AG04450 (cell line): ENCODE measurements at regions not wholly inside any gene's neighbourhood (a gene's known extent, or its start where the extent isn't known, plus 50 kb on each side); places are given as distances from the start of the nearest gene placed in this dataset.

Experiments used
- CTCF ChIA-PET: fragments of 300-600, 350-600 bp; formaldehyde crosslinking; extraction: SDS; loops from one replicate; lab custom pipeline; 2022; ENCODE audit warnings: antibody characterized with exemption, inconsistent platforms; lab: Charles Lee
- POLR2A ChIA-PET: fragments of 350-600 bp; formaldehyde crosslinking; extraction: SDS; loops from one replicate; lab custom pipeline; 2021; ENCODE audit warnings: antibody characterized with exemption, inconsistent platforms; lab: Yijun Ruan, JAX
- DNase-seq: peaks from one replicate; pipeline ENCODE4 v3.0.0-alpha.2; 2011; ENCODE audit warnings: low read depth, low spot score
- H3K27ac ChIP-seq: one replicate; pipeline ENCODE4 v1.5.1; 2012; ENCODE audit warnings: low read depth, low read length, control low read depth
- H3K27me3 ChIP-seq: one replicate; pipeline ENCODE4 v1.6.0; 2012; ENCODE audit warnings: low read length; ENCODE audit not compliant: control insufficient read depth, insufficient read depth
- H3K4me3 ChIP-seq: 2 replicates; pipeline ENCODE4 v1.5.1; 2011; ENCODE audit warnings: mild to moderate bottlenecking, low read depth, low read length, control low read depth
- H3K9me3 ChIP-seq: 2 replicates; pipeline ENCODE4 v1.5.1; 2012; ENCODE audit warnings: low read length; ENCODE audit not compliant: control insufficient read depth, insufficient read depth
- TF ChIP-seq, protein P1 (sequence below): IDR thresholded peaks from 2 replicates; pipeline ENCODE4 v1.5.1; 2011; ENCODE audit warnings: low read depth, low read length, control low read depth, inconsistent platforms

DNA sequence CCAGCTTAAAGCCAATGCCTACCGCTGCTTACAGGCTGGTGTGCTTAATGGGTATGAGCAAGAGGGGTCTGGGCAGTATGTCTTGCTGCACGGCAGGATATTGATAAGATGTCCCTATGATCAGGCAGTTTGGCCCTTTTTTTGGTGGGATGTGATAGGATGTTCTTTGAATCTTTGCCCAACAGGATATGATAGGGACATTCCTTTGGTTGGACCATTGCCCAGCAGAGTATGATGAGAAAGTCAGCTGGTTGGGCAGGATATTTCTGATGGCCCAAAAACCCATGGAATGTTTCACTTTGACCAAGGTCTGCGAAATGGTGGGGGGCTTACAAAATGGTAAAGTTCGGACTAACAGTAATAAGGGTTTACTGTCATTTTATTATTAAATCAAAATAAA, 1060.6 kb downstream of the STIM2 start:
- H3K4me3 ChIP-seq = no peak overlapping the region
- H3K9me3 ChIP-seq = no peaks in the 10 kb centered on the region
- no peak for DNase-seq
- CTCF ChIA-PET = no interaction called here
- no peak overlapping the region for H3K27ac ChIP-seq
- POLR2A ChIA-PET = no interaction called here
- TF ChIP-seq, protein P1, sequence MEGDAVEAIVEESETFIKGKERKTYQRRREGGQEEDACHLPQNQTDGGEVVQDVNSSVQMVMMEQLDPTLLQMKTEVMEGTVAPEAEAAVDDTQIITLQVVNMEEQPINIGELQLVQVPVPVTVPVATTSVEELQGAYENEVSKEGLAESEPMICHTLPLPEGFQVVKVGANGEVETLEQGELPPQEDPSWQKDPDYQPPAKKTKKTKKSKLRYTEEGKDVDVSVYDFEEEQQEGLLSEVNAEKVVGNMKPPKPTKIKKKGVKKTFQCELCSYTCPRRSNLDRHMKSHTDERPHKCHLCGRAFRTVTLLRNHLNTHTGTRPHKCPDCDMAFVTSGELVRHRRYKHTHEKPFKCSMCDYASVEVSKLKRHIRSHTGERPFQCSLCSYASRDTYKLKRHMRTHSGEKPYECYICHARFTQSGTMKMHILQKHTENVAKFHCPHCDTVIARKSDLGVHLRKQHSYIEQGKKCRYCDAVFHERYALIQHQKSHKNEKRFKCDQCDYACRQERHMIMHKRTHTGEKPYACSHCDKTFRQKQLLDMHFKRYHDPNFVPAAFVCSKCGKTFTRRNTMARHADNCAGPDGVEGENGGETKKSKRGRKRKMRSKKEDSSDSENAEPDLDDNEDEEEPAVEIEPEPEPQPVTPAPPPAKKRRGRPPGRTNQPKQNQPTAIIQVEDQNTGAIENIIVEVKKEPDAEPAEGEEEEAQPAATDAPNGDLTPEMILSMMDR = no peak
- no peaks in the 10 kb centered on the region for H3K27me3 ChIP-seq

DNA sequence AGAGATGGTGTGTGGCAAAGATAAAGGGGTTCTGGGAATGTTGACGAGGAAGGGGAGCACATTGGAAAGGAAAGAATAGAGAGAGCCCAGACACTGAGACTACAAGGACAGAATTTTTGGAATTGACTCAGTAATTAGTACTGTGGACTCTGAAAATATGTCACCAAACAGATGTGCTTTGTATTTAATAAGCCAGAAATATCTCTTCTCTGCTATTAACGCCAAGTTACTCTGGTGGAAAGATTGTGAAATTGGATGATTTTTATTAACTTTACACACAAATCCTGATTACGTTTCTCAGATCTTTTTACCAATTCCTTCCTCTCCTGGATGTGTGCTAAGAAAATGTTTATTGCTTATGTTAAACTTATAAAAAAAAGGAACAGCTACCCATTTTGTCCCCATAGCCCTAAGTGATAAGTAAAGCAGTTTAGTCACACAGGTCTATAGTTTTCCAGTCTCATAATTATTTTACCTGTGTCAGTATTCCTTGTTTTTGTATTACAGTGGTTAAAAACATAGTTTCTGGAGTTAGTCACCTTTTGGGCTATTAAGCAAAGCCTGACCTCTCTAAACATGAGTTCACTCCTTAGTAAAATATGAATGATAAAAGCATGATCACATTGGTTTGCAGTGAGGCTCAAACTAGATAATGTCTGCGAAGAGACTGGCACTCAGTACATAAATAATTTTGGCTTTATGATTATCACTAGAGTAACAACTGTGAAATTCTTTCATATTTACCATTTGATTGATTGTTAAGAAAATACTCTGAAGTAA, 1068.3 kb downstream of the STIM2 start:
- TF ChIP-seq, protein P1 = no peak
- POLR2A ChIA-PET = no interaction called here
- H3K9me3 ChIP-seq = no peaks in the 10 kb centered on the region
- H3K27me3 ChIP-seq = no peaks in the 10 kb centered on the region
- DNase-seq = no peak
- H3K4me3 ChIP-seq = no peak overlapping the region
- CTCF ChIA-PET = no interaction called here
- H3K27ac ChIP-seq = no peak overlapping the region

DNA sequence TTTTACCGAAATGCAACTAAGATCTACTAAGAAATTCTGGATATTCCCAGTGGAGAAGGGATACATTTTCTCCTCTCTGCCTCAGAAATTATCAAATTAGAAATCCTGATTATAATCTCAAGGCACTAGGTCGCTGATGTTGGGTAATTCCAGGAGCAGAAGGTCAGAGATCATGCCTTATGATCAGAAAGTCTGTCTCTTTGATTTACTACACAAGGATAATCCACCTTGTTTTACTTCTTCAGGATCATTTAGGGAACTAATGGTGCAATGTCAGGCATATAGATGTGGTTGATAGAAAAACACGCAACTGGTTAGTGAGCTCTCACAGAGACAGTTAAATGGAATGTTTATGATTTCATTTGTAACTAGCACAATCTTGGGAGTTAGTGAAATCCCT, 1069.7 kb downstream of the STIM2 start:
- no peak for DNase-seq
- ChIA-PET CTCF (no interaction called here), POLR2A (no interaction called here)

DNA sequence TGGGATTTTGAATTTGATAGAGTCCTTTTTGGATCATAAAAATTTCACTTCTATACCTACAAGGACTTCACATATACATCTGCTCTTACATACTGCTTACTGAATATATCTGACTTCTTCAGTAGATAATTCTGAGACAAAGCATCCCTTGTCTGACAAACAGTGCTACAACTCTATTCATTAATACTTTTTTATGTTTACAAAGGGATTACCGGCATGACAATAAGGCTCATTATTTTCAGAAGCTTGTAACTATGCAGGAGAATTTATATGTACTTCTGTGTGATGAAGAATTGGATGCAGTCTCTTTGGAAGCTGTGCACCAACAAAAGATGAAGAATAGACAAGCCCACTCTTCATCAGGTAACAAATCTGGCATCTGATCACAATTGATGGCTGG, 1070.3 kb downstream of the STIM2 start:
- Histone ChIP-seq H3K27ac (no peak overlapping the region), H3K27me3 (no peaks in the 10 kb centered on the region), H3K9me3 (no peaks in the 10 kb centered on the region), H3K4me3 (no peak overlapping the region)
- CTCF ChIA-PET = no interaction called here
- TF ChIP-seq, protein P1 = no peak
- DNase-seq = no peak
- POLR2A ChIA-PET = no interaction called here

More for the DNA sequence above, 1069.7 kb downstream of the STIM2 start:
- Histone ChIP-seq H3K27ac (no peak overlapping the region), H3K27me3 (no peaks in the 10 kb centered on the region), H3K9me3 (no peaks in the 10 kb centered on the region), H3K4me3 (no peak overlapping the region)
- TF ChIP-seq, protein P1 = no peak

DNA sequence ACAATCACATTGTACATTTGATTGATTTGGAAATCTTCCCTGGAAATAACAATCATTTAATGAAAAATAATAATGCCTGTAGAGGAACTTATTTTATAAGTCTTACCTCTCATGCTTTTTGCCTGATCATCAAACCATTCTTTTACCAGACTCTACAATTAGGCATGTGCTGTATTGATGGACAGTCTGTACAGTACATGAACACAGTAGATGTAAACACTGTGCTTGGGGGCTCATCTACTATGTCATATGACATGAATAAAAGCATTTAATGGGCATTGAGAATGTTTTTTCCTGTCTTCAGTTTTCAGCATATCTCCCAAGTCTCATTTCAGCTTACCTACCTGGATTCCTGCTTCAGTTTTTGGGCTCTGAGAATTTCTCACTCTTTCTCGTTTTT, 1070.9 kb downstream of the STIM2 start:
- CTCF ChIA-PET = no interaction called here

More for the DNA sequence above, 1070.9 kb downstream of the STIM2 start:
- POLR2A ChIA-PET = no interaction called here
- no peak overlapping the region for H3K27ac ChIP-seq
- no peaks in the 10 kb centered on the region for H3K27me3 ChIP-seq
- no peak overlapping the region for H3K4me3 ChIP-seq
- no peaks in the 10 kb centered on the region for H3K9me3 ChIP-seq
- TF ChIP-seq, protein P1 = no peak
- DNase-seq = no peak
